CD8-positive, alpha-beta memory T cell (primary cell): ENCODE measurements at regions not wholly inside any gene's neighbourhood (a gene's known extent, or its start where the extent isn't known, plus 50 kb on each side); places are given as distances from the start of the nearest gene placed in this dataset.

ENCODE experiments used
- CTCF ChIA-PET: fragments of 350-600 bp; sonication (Branson Sonifier 250); formaldehyde crosslinking; loops from one replicate; lab custom pipeline; 2021; ENCODE audit warnings: antibody characterized with exemption; lab: Charles Lee
- POLR2A ChIA-PET: fragments of 350-600 bp; sonication (Branson Sonifier 250); formaldehyde crosslinking; loops from one replicate; lab custom pipeline; 2021; ENCODE audit warnings: antibody characterized with exemption; lab: Charles Lee
- DNase-seq, 5 donors: peaks; one replicate each; pipeline versions ENCODE4 v3.0.0 to v3.0.0-alpha.2; 2020 to 2022; ENCODE audit warnings: mixed read lengths in 1 of 5
- H3K27ac ChIP-seq: one replicate; pipeline ENCODE4 v1.7.0; 2013; ENCODE audit warnings: low read depth, mild to moderate bottlenecking, low read length, moderate library complexity
- H3K27me3 ChIP-seq: 2 replicates; pipeline ENCODE4 v1.7.0; 2013; ENCODE audit warnings: low read length, mild to moderate bottlenecking; ENCODE audit not compliant: insufficient read depth, poor library complexity, severe bottlenecking
- H3K36me3 ChIP-seq: 2 replicates; pipeline ENCODE4 v1.7.0; 2013; ENCODE audit warnings: mild to moderate bottlenecking, low read length, moderate library complexity; ENCODE audit not compliant: insufficient read depth
- H3K4me1 ChIP-seq: 2 replicates; pipeline ENCODE4 v1.7.0; 2013; ENCODE audit warnings: mild to moderate bottlenecking, low read length, moderate library complexity; ENCODE audit not compliant: insufficient read depth
- H3K4me3 ChIP-seq: 2 replicates; pipeline ENCODE4 v1.7.0; 2013; ENCODE audit warnings: mild to moderate bottlenecking, low read length
- H3K9me3 ChIP-seq: 2 replicates; pipeline ENCODE4 v1.7.0; 2013; ENCODE audit warnings: mild to moderate bottlenecking, low read length
- H3K27ac Mint-ChIP-seq, 8 donors: one replicate each; pipeline ENCODE4 v1.8.0; 2020 to 2021; ENCODE audit warnings: mixed read lengths in 8 of 8, mild to moderate bottlenecking in 6 of 8, inconsistent platforms in 3 of 8, moderate library complexity in 3 of 8
- H3K27me3 Mint-ChIP-seq, 2 donors: one replicate each; pipeline ENCODE4 v1.8.0; 2020 to 2021; ENCODE audit warnings: mixed read lengths in 2 of 2, mild to moderate bottlenecking in 1 of 2, moderate library complexity in 1 of 2
- H3K36me3 Mint-ChIP-seq, 3 donors: one replicate each; pipeline ENCODE4 v1.8.0; 2020 to 2021; ENCODE audit warnings: mixed read lengths in 3 of 3, inconsistent platforms in 1 of 3, mild to moderate bottlenecking in 1 of 3
- H3K4me1 Mint-ChIP-seq, 3 donors: one replicate each; pipeline ENCODE4 v1.8.0; 2020 to 2021; ENCODE audit warnings: mixed read lengths in 3 of 3, inconsistent platforms in 1 of 3, mild to moderate bottlenecking in 1 of 3
- H3K4me3 Mint-ChIP-seq, 7 donors: one replicate each; pipeline ENCODE4 v1.8.0; 2020 to 2021; ENCODE audit warnings: mixed read lengths in 7 of 7, mild to moderate bottlenecking in 6 of 7, moderate library complexity in 4 of 7, inconsistent platforms in 2 of 7
- H3K9me3 Mint-ChIP-seq, 5 donors: one replicate each; pipeline ENCODE4 v1.8.0; 2020 to 2022; ENCODE audit warnings: mixed read lengths in 5 of 5, mild to moderate bottlenecking in 3 of 5, moderate library complexity in 2 of 5, inconsistent platforms in 1 of 5

DNA sequence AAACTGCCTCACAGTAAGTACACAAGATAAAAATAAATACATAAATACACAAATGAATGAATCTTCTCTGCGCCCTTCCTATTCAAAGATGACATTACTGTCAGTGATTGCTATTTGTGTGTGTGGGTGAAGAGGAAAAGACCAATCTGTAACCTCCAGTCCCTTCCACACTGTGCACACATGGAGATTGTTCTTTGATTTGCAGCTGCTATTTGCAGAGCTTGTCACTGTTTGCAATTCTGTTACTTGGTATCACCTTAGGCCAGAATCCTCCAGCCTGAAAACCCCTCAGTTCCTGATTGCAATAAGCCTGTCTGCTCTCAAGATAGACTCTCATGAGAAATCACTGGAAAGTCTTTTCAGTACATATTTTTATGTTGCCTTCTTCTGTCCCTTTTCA, 1314.9 kb downstream of the PCDH9 start:
- Mint-ChIP-seq H3K27ac (no peak overlapping the region), H3K4me1 (no peaks in the 10 kb centered on the region), H3K36me3 (peaks cover 0 to 2% (median 0%) of the 10 kb centered on the region in 3 donors), H3K4me3 (no peak overlapping the region), H3K27me3 (peaks cover 0 to 1% of the 10 kb centered on the region in 2 donors), H3K9me3 (peaks cover 0 to 17% (median 4%) of the 10 kb centered on the region in 5 donors)
- Histone ChIP-seq H3K4me1 (no peaks in the 10 kb centered on the region), H3K4me3 (no peak overlapping the region), H3K27me3 (no peaks in the 10 kb centered on the region), H3K27ac (no peak overlapping the region), H3K9me3 (no peaks in the 10 kb centered on the region), H3K36me3 (no peaks in the 10 kb centered on the region)
- DNase-seq: no peak
- POLR2A ChIA-PET: no interaction called here
- CTCF ChIA-PET: no interaction called here

DNA sequence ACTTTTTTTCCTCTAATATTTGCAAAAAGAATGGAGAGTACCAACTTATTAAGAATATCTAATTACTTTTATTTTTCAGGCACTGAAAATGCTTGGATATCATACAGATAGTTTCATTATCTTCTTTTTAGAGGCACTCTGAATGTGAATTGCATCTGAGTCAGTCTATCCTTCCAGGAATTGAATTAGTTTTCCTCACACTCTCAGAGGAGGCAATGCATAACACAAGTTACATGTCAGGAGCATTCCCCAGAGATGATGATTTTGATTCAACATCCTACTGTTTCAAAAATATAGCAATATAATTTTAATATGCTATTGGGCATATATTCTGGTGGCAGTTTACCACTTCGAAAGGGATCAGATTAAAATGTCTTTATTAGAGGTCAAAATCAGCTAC, 1315.4 kb downstream of the PCDH9 start:
- Histone ChIP-seq H3K4me3 (no peak overlapping the region), H3K36me3 (no peaks in the 10 kb centered on the region), H3K9me3 (no peaks in the 10 kb centered on the region), H3K27me3 (no peaks in the 10 kb centered on the region), H3K27ac (no peak overlapping the region), H3K4me1 (no peaks in the 10 kb centered on the region)
- no peak for DNase-seq
- no peaks in the 10 kb centered on the region for H3K4me1 Mint-ChIP-seq
- peaks cover 0 to 2% (median 0%) of the 10 kb centered on the region in 3 donors for H3K36me3 Mint-ChIP-seq
- CTCF ChIA-PET: no interaction called here
- H3K27me3 Mint-ChIP-seq: peaks cover 0 to 1% of the 10 kb centered on the region in 2 donors
- H3K27ac Mint-ChIP-seq: no peak overlapping the region
- POLR2A ChIA-PET: no interaction called here
- no peak overlapping the region for H3K4me3 Mint-ChIP-seq
- peaks cover under 1 to 15% (median 5%) of the 10 kb centered on the region in 5 donors for H3K9me3 Mint-ChIP-seq

DNA sequence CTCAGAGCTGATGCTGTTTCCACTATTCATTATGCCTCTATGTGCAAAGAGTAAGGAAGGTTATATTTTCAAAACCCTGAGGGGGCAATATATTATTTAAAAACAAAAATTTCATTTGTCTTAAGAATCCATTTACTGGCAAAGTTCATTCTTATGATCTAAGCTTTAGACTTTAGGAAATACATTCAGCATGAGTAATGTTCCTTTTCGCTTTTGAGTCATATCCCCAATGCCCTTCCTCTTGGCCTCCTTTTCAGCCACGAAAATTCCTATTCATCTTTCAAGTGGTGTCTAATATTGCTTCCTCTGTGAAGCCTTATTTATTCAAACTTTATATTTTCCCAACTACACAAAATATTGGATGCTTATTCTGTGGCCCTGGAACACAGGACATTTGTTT, 1317.0 kb downstream of the PCDH9 start:
- CTCF ChIA-PET: no interaction called here
- H3K36me3 Mint-ChIP-seq: peaks cover 0 to 2% (median 0%) of the 10 kb centered on the region in 3 donors
- H3K4me3 ChIP-seq: no peak overlapping the region
- no peaks in the 10 kb centered on the region for H3K4me1 Mint-ChIP-seq
- no peaks in the 10 kb centered on the region for H3K36me3 ChIP-seq
- H3K27me3 Mint-ChIP-seq: no peaks in the 10 kb centered on the region
- H3K4me3 Mint-ChIP-seq: no peak overlapping the region
- no peak for DNase-seq
- H3K9me3 Mint-ChIP-seq: peaks cover 2 to 23% (median 15%) of the 10 kb centered on the region in 5 donors
- no peaks in the 10 kb centered on the region for H3K9me3 ChIP-seq
- no peak overlapping the region for H3K27ac Mint-ChIP-seq
- no peaks in the 10 kb centered on the region for H3K27me3 ChIP-seq
- H3K27ac ChIP-seq: no peak overlapping the region
- POLR2A ChIA-PET: no interaction called here
- no peaks in the 10 kb centered on the region for H3K4me1 ChIP-seq

DNA sequence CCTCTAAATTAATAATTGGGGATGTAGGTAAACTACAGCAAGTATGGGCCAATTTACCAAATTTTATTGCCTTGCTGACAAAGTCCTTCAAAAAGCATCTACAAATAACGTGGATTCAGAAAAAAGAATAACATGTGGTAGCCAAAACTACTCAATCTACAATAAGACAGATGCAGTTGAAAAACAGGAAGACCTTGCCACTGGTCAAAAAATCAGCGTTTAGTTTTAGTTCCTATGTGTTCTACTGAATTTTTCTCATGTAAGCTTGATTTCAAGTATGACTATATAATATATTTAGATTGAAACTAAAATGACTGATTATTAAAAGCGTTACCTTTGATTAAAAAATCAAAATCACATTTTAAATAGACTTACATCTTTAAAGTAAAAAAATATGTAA, 1317.6 kb downstream of the PCDH9 start:
- Histone ChIP-seq H3K36me3 (no peaks in the 10 kb centered on the region), H3K4me1 (no peaks in the 10 kb centered on the region), H3K27me3 (no peaks in the 10 kb centered on the region), H3K9me3 (no peaks in the 10 kb centered on the region), H3K27ac (no peak overlapping the region), H3K4me3 (no peak overlapping the region)
- H3K4me3 Mint-ChIP-seq: no peak overlapping the region
- CTCF ChIA-PET: no interaction called here
- peaks cover 0 to 2% (median 0%) of the 10 kb centered on the region in 3 donors for H3K36me3 Mint-ChIP-seq
- no peak for DNase-seq
- no peaks in the 10 kb centered on the region for H3K4me1 Mint-ChIP-seq
- no peak overlapping the region for H3K27ac Mint-ChIP-seq
- H3K9me3 Mint-ChIP-seq: peaks cover 3 to 23% (median 15%) of the 10 kb centered on the region in 5 donors
- POLR2A ChIA-PET: no interaction called here
- no peaks in the 10 kb centered on the region for H3K27me3 Mint-ChIP-seq

DNA sequence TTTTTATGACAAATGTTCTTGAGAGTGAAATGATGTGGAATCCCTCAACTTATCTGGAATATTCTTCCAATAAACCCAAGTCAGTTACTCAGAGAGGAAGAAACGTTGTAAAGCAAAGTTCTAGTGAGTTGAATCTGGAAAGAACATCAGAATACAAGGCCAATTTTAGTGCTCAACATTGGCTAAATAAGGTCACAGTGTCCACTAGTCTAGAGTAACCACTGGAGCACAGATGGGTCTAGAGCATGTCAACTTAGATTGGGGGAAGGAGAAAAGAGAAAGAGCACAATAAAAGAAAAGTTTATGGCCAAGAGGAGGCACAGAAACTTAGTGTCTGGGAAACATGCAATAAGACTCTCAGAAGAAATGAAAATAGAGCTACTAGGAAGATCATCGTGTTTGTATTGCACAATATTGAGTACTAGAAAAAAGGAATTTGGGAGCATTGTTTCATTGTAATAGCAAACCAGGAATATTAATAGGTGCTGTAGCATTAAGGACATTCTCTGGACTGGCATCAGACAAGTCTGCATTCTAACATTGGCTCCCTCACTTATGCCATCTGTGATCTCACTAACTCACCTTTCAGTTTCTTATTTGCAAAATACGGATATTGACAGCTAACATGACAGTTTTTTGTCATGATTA, 1318.5 kb downstream of the PCDH9 start:
- Histone ChIP-seq H3K9me3 (no peaks in the 10 kb centered on the region), H3K4me1 (no peaks in the 10 kb centered on the region), H3K4me3 (no peak overlapping the region), H3K27me3 (no peaks in the 10 kb centered on the region), H3K27ac (no peak overlapping the region), H3K36me3 (no peaks in the 10 kb centered on the region)
- H3K27ac Mint-ChIP-seq: no peak overlapping the region
- H3K9me3 Mint-ChIP-seq: peaks cover 10 to 31% (median 16%) of the 10 kb centered on the region in 5 donors
- no peaks in the 10 kb centered on the region for H3K36me3 Mint-ChIP-seq
- H3K4me1 Mint-ChIP-seq: no peaks in the 10 kb centered on the region
- no peak overlapping the region for H3K4me3 Mint-ChIP-seq
- no peak for DNase-seq
- H3K27me3 Mint-ChIP-seq: no peaks in the 10 kb centered on the region
- POLR2A ChIA-PET: no interaction called here
- CTCF ChIA-PET: no interaction called here

DNA sequence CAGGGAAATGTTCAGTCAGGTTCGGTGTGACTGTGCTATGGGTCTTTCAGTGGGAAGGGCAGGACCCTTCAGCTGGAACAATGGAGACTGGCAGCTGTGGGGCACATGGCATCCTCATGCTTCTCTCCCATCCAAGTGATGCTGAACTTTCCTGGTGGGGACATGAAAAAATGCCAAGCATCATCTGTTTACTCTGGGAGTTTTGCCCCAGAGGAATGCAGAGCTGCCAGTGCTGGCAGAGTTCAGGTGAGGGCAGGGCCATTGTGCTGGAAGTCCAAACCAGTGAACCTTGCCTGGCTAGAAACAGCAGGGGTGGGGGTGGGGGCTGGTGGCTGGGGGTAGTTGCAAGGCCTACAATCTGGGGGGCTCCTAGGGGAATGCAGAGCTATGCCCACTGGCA, 1320.6 kb downstream of the PCDH9 start:
- H3K27me3 Mint-ChIP-seq: no peaks in the 10 kb centered on the region
- Histone ChIP-seq H3K4me1 (no peaks in the 10 kb centered on the region), H3K36me3 (no peaks in the 10 kb centered on the region), H3K9me3 (no peaks in the 10 kb centered on the region), H3K27me3 (no peaks in the 10 kb centered on the region), H3K27ac (no peak overlapping the region), H3K4me3 (no peak overlapping the region)
- H3K9me3 Mint-ChIP-seq: peaks cover 13 to 38% (median 23%) of the 10 kb centered on the region in 5 donors
- H3K4me1 Mint-ChIP-seq: no peaks in the 10 kb centered on the region
- no peaks in the 10 kb centered on the region for H3K36me3 Mint-ChIP-seq
- H3K27ac Mint-ChIP-seq: no peak overlapping the region
- no peak overlapping the region for H3K4me3 Mint-ChIP-seq
- DNase-seq: no peak
- CTCF ChIA-PET: no interaction called here
- POLR2A ChIA-PET: no interaction called here

DNA sequence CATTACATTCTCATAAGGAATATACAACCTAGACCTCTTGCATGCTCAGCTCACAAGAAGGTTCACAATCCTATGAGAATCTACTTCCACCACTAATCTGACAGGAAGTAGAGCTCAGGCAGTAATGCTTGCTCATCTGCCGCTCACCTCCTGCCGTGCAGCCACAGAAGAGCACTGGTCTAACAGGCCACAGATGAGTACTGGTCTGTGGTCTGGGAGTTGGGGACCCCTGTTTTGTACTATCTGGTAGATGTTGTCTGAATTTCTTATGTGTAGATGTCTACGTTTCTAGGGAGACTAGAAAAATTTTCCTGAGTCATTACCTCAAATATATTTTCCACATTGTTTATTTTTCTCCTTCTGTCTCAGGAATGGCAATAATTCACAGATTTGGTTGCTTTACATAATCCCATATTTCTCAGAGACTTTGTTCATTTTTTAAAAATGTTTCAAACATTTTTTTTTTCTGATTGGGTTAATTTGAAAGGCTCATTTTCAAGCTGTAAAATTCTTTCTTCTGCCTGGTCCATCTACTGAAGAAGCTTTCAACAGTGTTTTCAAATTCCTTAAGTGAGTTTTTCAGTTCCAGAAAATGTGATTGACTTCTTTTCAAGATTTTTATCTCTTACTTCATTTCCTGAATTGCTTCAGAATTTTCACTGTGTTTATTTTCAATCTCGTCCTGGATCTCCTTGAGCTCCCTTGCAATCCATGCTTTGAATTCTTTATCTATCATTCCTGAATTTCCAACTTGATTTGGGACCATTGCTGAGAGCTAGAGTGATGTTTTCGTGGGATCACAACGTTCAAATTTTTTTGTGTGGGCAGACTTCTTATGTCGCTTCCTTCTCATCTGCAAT, 1322.2 kb downstream of the PCDH9 start:
- no peaks in the 10 kb centered on the region for H3K36me3 ChIP-seq
- ChIA-PET CTCF (no interaction called here), POLR2A (no interaction called here)
- DNase-seq: no peak
- no peak overlapping the region for H3K4me3 Mint-ChIP-seq
- H3K27ac Mint-ChIP-seq: no peak overlapping the region
- no peaks in the 10 kb centered on the region for H3K4me1 Mint-ChIP-seq
- H3K9me3 ChIP-seq: no peaks in the 10 kb centered on the region
- no peaks in the 10 kb centered on the region for H3K27me3 ChIP-seq
- H3K27me3 Mint-ChIP-seq: no peaks in the 10 kb centered on the region
- H3K4me1 ChIP-seq: no peaks in the 10 kb centered on the region
- no peak overlapping the region for H3K27ac ChIP-seq
- H3K4me3 ChIP-seq: no peak overlapping the region
- H3K9me3 Mint-ChIP-seq: peaks cover 13 to 32% (median 23%) of the 10 kb centered on the region in 5 donors
- no peaks in the 10 kb centered on the region for H3K36me3 Mint-ChIP-seq

DNA sequence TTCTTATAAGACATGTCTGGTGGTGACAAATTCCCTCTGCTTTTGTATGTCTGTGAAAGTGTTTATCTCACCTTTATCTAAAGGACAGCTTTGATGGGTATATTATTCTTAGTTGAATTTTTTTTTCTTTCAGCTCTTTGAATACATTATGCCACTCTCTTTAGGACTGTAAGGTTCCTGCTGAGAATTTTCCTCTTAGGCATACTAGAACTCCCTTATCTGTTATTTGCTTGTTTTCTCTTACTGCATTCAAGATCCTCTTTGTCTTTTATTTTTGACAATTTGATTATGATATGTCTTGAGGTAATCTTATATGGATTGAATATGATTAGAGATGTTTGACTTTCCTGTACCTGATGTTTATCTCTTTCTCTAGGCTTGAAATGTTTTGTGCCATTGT, 1328.4 kb downstream of the PCDH9 start:
- H3K4me1 ChIP-seq: no peaks in the 10 kb centered on the region
- no peaks in the 10 kb centered on the region for H3K9me3 ChIP-seq
- H3K9me3 Mint-ChIP-seq: peaks cover 0 to 34% (median 15%) of the 10 kb centered on the region in 5 donors
- POLR2A ChIA-PET: no interaction called here
- no peaks in the 10 kb centered on the region for H3K36me3 ChIP-seq
- H3K27me3 ChIP-seq: no peaks in the 10 kb centered on the region
- no peaks in the 10 kb centered on the region for H3K27me3 Mint-ChIP-seq
- H3K4me3 Mint-ChIP-seq: no peak overlapping the region
- H3K4me3 ChIP-seq: no peak overlapping the region
- H3K4me1 Mint-ChIP-seq: no peaks in the 10 kb centered on the region
- no peaks in the 10 kb centered on the region for H3K36me3 Mint-ChIP-seq
- CTCF ChIA-PET: no interaction called here
- H3K27ac Mint-ChIP-seq: no peak overlapping the region
- H3K27ac ChIP-seq: no peak overlapping the region
- DNase-seq: no peak
